CD4-positive, CD25-positive, alpha-beta regulatory T cell (primary cell): ENCODE measurements at regions not wholly inside any gene's neighbourhood (a gene's known extent, or its start where the extent isn't known, plus 50 kb on each side); places are given as distances from the start of the nearest gene placed in this dataset.

Experiments used
- ATAC-seq, 2 donors: fragments of 150-1000 bp; cut with Tn5 transposase; one replicate each; pipeline ENCODE4 v1.10.0; 2021; ENCODE audit warnings: low read depth in 2 of 2, moderate number of reproducible peaks in 2 of 2, moderate library complexity in 1 of 2
- DNase-seq, 3 donors: peaks; one replicate each; pipeline versions ENCODE4 v3.0.0 to v3.0.0-alpha.2; 2012 to 2022; ENCODE audit warnings: mixed read lengths in 1 of 3
- H3K27ac ChIP-seq: one replicate; pipeline ENCODE4 v1.7.0; 2013; ENCODE audit warnings: mild to moderate bottlenecking, low read length; ENCODE audit not compliant: insufficient read depth, poor library complexity, severe bottlenecking
- H3K27me3 ChIP-seq: one replicate; pipeline ENCODE4 v1.7.0; 2013; ENCODE audit warnings: low read length; ENCODE audit not compliant: control insufficient read depth, insufficient read depth
- H3K36me3 ChIP-seq: one replicate; pipeline ENCODE4 v1.7.0; 2013; ENCODE audit warnings: mild to moderate bottlenecking, low read length, moderate library complexity; ENCODE audit not compliant: control insufficient read depth, insufficient read depth
- H3K4me1 ChIP-seq: 2 replicates; pipeline ENCODE4 v1.7.0; 2013; ENCODE audit warnings: mild to moderate bottlenecking, low read length; ENCODE audit not compliant: insufficient read depth, control insufficient read depth, poor library complexity, severe bottlenecking
- H3K4me3 ChIP-seq: one replicate; pipeline ENCODE4 v1.7.0; 2013; ENCODE audit warnings: low read depth, mild to moderate bottlenecking, low read length, moderate library complexity
- H3K9me3 ChIP-seq, 2 experiments: 1 replicate in 1 of 2; 2 replicates in 1 of 2; pipeline ENCODE4 v1.7.0; 2013; ENCODE audit warnings: low read length in 2 of 2, mild to moderate bottlenecking in 1 of 2, moderate library complexity in 1 of 2; ENCODE audit not compliant: control insufficient read depth in 2 of 2
- H3K27ac Mint-ChIP-seq, 3 donors: one replicate each; pipeline ENCODE4 v1.8.0; 2020 to 2022; ENCODE audit warnings: mild to moderate bottlenecking in 3 of 3, mixed read lengths in 3 of 3, moderate library complexity in 2 of 3
- H3K27me3 Mint-ChIP-seq: one replicate; pipeline ENCODE4 v1.8.0; 2022; ENCODE audit warnings: mild to moderate bottlenecking, mixed read lengths
- H3K36me3 Mint-ChIP-seq: one replicate; pipeline ENCODE4 v1.8.0; 2020; ENCODE audit warnings: mixed read lengths
- H3K4me1 Mint-ChIP-seq, 4 donors: one replicate each; pipeline ENCODE4 v1.8.0; 2020 to 2022; ENCODE audit warnings: mixed read lengths in 4 of 4, mild to moderate bottlenecking in 1 of 4
- H3K4me3 Mint-ChIP-seq, 4 donors: one replicate each; pipeline ENCODE4 v1.8.0; 2020 to 2022; ENCODE audit warnings: mild to moderate bottlenecking in 4 of 4, mixed read lengths in 4 of 4, moderate library complexity in 3 of 4
- H3K9me3 Mint-ChIP-seq, 7 donors: one replicate each; pipeline ENCODE4 v1.8.0; 2020 to 2022; ENCODE audit warnings: mixed read lengths in 7 of 7, mild to moderate bottlenecking in 3 of 7, moderate library complexity in 2 of 7

- Mint-ChIP-seq H3K27ac (no peak overlapping the region), H3K4me1 (peaks cover 0 to 4% (median 0%) of the 10 kb centered on the region in 4 donors), H3K4me3 (no peak overlapping the region), H3K36me3 (no peaks in the 10 kb centered on the region), H3K9me3 (peaks cover 0 to 2% (median 0%) of the 10 kb centered on the region in 7 donors), H3K27me3 (peaks cover 11% of the 10 kb centered on the region)
- Histone ChIP-seq H3K27me3 (no peaks in the 10 kb centered on the region), H3K27ac (no peak overlapping the region), H3K9me3 (no peaks in the 10 kb centered on the region), H3K4me3 (no peak overlapping the region), H3K4me1 (no peaks in the 10 kb centered on the region), H3K36me3 (no peaks in the 10 kb centered on the region)
- DNase-seq (no peak), ATAC-seq (no peak)
These were observed 376.9 kb downstream of the PPP3CA start for GRCh38 chr4:100970414-100970813.

GRCh38 chr4:100969925-100970324, 377.4 kb downstream of the PPP3CA start:
- Histone ChIP-seq H3K4me3 (no peak overlapping the region), H3K36me3 (no peaks in the 10 kb centered on the region), H3K9me3 (no peaks in the 10 kb centered on the region), H3K27me3 (no peaks in the 10 kb centered on the region), H3K27ac (no peak overlapping the region), H3K4me1 (no peaks in the 10 kb centered on the region)
- Mint-ChIP-seq H3K9me3 (peaks cover 0 to 2% (median 0%) of the 10 kb centered on the region in 7 donors), H3K4me1 (peaks cover 0 to 2% (median 0%) of the 10 kb centered on the region in 4 donors), H3K27ac (no peak overlapping the region), H3K4me3 (no peak overlapping the region), H3K27me3 (peaks cover 11% of the 10 kb centered on the region), H3K36me3 (no peaks in the 10 kb centered on the region)
- no peak for ATAC-seq
- no peak for DNase-seq

- DNase-seq = no peak
- Histone ChIP-seq H3K36me3 (no peaks in the 10 kb centered on the region), H3K27ac (no peak overlapping the region), H3K9me3 (no peaks in the 10 kb centered on the region), H3K4me3 (no peak overlapping the region), H3K4me1 (no peaks in the 10 kb centered on the region), H3K27me3 (no peaks in the 10 kb centered on the region)
- H3K9me3 Mint-ChIP-seq = peaks cover 0 to 2% (median 0%) of the 10 kb centered on the region in 7 donors
- no peak overlapping the region for H3K4me3 Mint-ChIP-seq
- no peaks in the 10 kb centered on the region for H3K36me3 Mint-ChIP-seq
- no peak for ATAC-seq
- no peak overlapping the region for H3K27ac Mint-ChIP-seq
- H3K27me3 Mint-ChIP-seq = peaks cover 11% of the 10 kb centered on the region
- H3K4me1 Mint-ChIP-seq = no peaks in the 10 kb centered on the region
These were observed 379.3 kb downstream of the PPP3CA start for GRCh38 chr4:100968046-100968445.

- H3K4me1 Mint-ChIP-seq = no peaks in the 10 kb centered on the region
- H3K27ac Mint-ChIP-seq = no peak overlapping the region
- ATAC-seq (no peak), DNase-seq (no peak)
- Histone ChIP-seq H3K27ac (no peak overlapping the region), H3K27me3 (no peaks in the 10 kb centered on the region), H3K4me3 (no peak overlapping the region), H3K36me3 (no peaks in the 10 kb centered on the region), H3K4me1 (no peaks in the 10 kb centered on the region), H3K9me3 (no peaks in the 10 kb centered on the region)
- H3K4me3 Mint-ChIP-seq = no peak overlapping the region
- H3K27me3 Mint-ChIP-seq = peaks cover 6% of the 10 kb centered on the region
- H3K36me3 Mint-ChIP-seq = no peaks in the 10 kb centered on the region
- H3K9me3 Mint-ChIP-seq = peaks cover 0 to 2% (median 0%) of the 10 kb centered on the region in 7 donors
These were observed 383.7 kb downstream of the PPP3CA start for GRCh38 chr4:100963627-100964026.

- no peak for ATAC-seq
- DNase-seq = no peak
- Mint-ChIP-seq H3K27ac (no peak overlapping the region), H3K27me3 (peaks cover 6% of the 10 kb centered on the region), H3K9me3 (peaks cover 0 to 2% (median 0%) of the 10 kb centered on the region in 7 donors), H3K4me1 (no peaks in the 10 kb centered on the region), H3K4me3 (no peak overlapping the region), H3K36me3 (no peaks in the 10 kb centered on the region)
- H3K4me3 ChIP-seq = no peak overlapping the region
- no peak overlapping the region for H3K27ac ChIP-seq
- no peaks in the 10 kb centered on the region for H3K36me3 ChIP-seq
- no peaks in the 10 kb centered on the region for H3K27me3 ChIP-seq
- no peaks in the 10 kb centered on the region for H3K4me1 ChIP-seq
- H3K9me3 ChIP-seq = no peaks in the 10 kb centered on the region
These were observed 384.6 kb downstream of the PPP3CA start for GRCh38 chr4:100962698-100963097.

- H3K4me1 ChIP-seq = no peaks in the 10 kb centered on the region
- Mint-ChIP-seq H3K4me1 (no peaks in the 10 kb centered on the region), H3K4me3 (no peak overlapping the region), H3K27ac (no peak overlapping the region), H3K9me3 (peaks cover 0 to 1% (median 0%) of the 10 kb centered on the region in 7 donors), H3K27me3 (peaks cover 2% of the 10 kb centered on the region), H3K36me3 (no peaks in the 10 kb centered on the region)
- H3K4me3 ChIP-seq = no peak overlapping the region
- H3K36me3 ChIP-seq = no peaks in the 10 kb centered on the region
- no peaks in the 10 kb centered on the region for H3K27me3 ChIP-seq
- DNase-seq (no peak), ATAC-seq (no peak)
- no peak overlapping the region for H3K27ac ChIP-seq
- no peaks in the 10 kb centered on the region for H3K9me3 ChIP-seq
These were observed 387.1 kb downstream of the PPP3CA start for GRCh38 chr4:100960232-100960631.

GRCh38 chr4:100954046-100954445, 393.3 kb downstream of the PPP3CA start:
- no peaks in the 10 kb centered on the region for H3K36me3 ChIP-seq
- Mint-ChIP-seq H3K4me1 (no peaks in the 10 kb centered on the region), H3K27me3 (peaks cover 11% of the 10 kb centered on the region), H3K4me3 (no peak overlapping the region), H3K36me3 (no peaks in the 10 kb centered on the region), H3K27ac (no peak overlapping the region), H3K9me3 (peaks cover 0 to 3% (median 0%) of the 10 kb centered on the region in 7 donors)
- no peaks in the 10 kb centered on the region for H3K9me3 ChIP-seq
- no peaks in the 10 kb centered on the region for H3K4me1 ChIP-seq
- peaks cover 4% of the 10 kb centered on the region for H3K27me3 ChIP-seq
- DNase-seq = no peak
- ATAC-seq = no peak
- H3K4me3 ChIP-seq = no peak overlapping the region
- H3K27ac ChIP-seq = no peak overlapping the region

GRCh38 chr4:100953616-100954015, 393.7 kb downstream of the PPP3CA start:
- Mint-ChIP-seq H3K27me3 (peaks cover 11% of the 10 kb centered on the region), H3K9me3 (peaks cover 0 to 3% (median 0%) of the 10 kb centered on the region in 7 donors), H3K36me3 (no peaks in the 10 kb centered on the region), H3K4me1 (no peaks in the 10 kb centered on the region), H3K27ac (no peak overlapping the region), H3K4me3 (no peak overlapping the region)
- Histone ChIP-seq H3K4me3 (no peak overlapping the region), H3K27ac (no peak overlapping the region), H3K36me3 (no peaks in the 10 kb centered on the region), H3K27me3 (peaks cover 4% of the 10 kb centered on the region), H3K9me3 (no peaks in the 10 kb centered on the region), H3K4me1 (no peaks in the 10 kb centered on the region)
- DNase-seq (no peak), ATAC-seq (no peak)
